DOHH2 (cell line): ENCODE measurements at regions not wholly inside any gene's neighbourhood (a gene's known extent, or its start where the extent isn't known, plus 50 kb on each side); places are given as distances from the start of the nearest gene placed in this dataset.

Experiments
- EZH2phosphoT487 ChIP-seq: fragments of 200-600 bp; sonication (generic); IDR thresholded peaks from 2 replicates; pipeline ENCODE4 v1.6.1; 2017; ENCODE audit warnings: borderline replicate concordance, mild to moderate bottlenecking, antibody characterized with exemption, low read length, moderate library complexity, mixed read lengths
- TF ChIP-seq, protein P1 (sequence below): fragments of 200-600 bp; sonication (generic); IDR thresholded peaks from one replicate; pipeline ENCODE4 v1.5.1; 2014; ENCODE audit warnings: antibody characterized with exemption, mild to moderate bottlenecking, low read depth, low read length; ENCODE audit not compliant: poor library complexity, severe bottlenecking

DNA sequence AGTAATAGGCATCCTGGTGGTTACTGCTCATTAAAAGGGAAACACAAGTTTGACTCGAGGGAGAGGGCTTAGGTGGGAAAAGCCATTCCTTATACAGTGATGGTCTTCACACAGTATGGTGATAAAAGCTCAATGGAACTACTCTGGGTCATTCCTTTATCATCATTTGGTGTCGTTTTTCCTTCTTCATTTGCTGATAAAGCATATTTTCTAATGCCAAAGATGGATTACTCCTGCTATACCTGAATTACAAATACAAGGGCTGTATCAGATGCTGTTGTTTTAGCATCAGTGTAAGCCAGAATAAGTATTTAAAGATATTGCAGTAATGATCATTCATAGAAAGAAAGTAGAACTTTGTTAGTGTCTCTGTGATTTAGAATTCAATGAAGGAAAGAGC is 563.7 kb downstream of the PLCL1 start:
- TF ChIP-seq, protein P1, sequence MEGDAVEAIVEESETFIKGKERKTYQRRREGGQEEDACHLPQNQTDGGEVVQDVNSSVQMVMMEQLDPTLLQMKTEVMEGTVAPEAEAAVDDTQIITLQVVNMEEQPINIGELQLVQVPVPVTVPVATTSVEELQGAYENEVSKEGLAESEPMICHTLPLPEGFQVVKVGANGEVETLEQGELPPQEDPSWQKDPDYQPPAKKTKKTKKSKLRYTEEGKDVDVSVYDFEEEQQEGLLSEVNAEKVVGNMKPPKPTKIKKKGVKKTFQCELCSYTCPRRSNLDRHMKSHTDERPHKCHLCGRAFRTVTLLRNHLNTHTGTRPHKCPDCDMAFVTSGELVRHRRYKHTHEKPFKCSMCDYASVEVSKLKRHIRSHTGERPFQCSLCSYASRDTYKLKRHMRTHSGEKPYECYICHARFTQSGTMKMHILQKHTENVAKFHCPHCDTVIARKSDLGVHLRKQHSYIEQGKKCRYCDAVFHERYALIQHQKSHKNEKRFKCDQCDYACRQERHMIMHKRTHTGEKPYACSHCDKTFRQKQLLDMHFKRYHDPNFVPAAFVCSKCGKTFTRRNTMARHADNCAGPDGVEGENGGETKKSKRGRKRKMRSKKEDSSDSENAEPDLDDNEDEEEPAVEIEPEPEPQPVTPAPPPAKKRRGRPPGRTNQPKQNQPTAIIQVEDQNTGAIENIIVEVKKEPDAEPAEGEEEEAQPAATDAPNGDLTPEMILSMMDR = no peak
- TF ChIP-seq EZH2phosphoT487 = no peak
